SK-N-DZ (cell line): ENCODE measurements at regions not wholly inside any gene's neighbourhood (a gene's known extent, or its start where the extent isn't known, plus 50 kb on each side); places are given as distances from the start of the nearest gene placed in this dataset.
"Not testable (repeated sequence)": the region's sequence is repeated elsewhere in the genome, so short reads cannot be mapped to it uniquely, and the experiment has no call there.

Experiments used
- DNase-seq: peaks from one replicate; pipeline ENCODE4 v3.0.0-alpha.2; 2015; ENCODE audit warnings: low spot score

GRCh38 chr2:33723329-33723728 lies 124.2 kb upstream of the FAM98A start:
- no peak for DNase-seq

- DNase-seq, result no peak
Measured at GRCh38 chr2:33719067-33719466, 120.0 kb upstream of the FAM98A start.

GRCh38 chr2:33712674-33713073 lies 113.6 kb upstream of the FAM98A start:
- DNase-seq, result no peak

- DNase-seq, result no peak
Measured at GRCh38 chr2:33709951-33710350, 110.9 kb upstream of the FAM98A start.

- no peak for DNase-seq
Measured at GRCh38 chr2:33707312-33707711, 108.2 kb upstream of the FAM98A start.

- no peak for DNase-seq
Measured at GRCh38 chr2:33706410-33706809, 107.3 kb upstream of the FAM98A start.

- no peak for DNase-seq
Measured at GRCh38 chr2:33704406-33704855, 105.3 kb upstream of the FAM98A start.

GRCh38 chr2:33696234-33696633 lies 97.1 kb upstream of the FAM98A start:
- DNase-seq, result no peak

- no peak for DNase-seq
Measured at GRCh38 chr2:33694904-33695303, 95.8 kb upstream of the FAM98A start.

- DNase-seq, result not testable (repeated sequence)
Measured at GRCh38 chr2:33690686-33691085, 91.6 kb upstream of the FAM98A start.

- peak; percentile 32 for DNase-seq
Measured at GRCh38 chr2:33681364-33681757, 82.3 kb upstream of the FAM98A start.

GRCh38 chr2:33680644-33681363 lies 81.7 kb upstream of the FAM98A start:
- DNase-seq, result no peak

- no peak for DNase-seq
Measured at GRCh38 chr2:33678436-33678835, 79.3 kb upstream of the FAM98A start.

GRCh38 chr2:33673937-33674336 lies 74.8 kb upstream of the FAM98A start:
- DNase-seq, result peak; percentile 54

- DNase-seq, result peak; percentile 88
Measured at GRCh38 chr2:33672896-33673295, 73.8 kb upstream of the FAM98A start.

GRCh38 chr2:33672389-33672788 lies 73.3 kb upstream of the FAM98A start:
- peak; percentile 99 for DNase-seq

GRCh38 chr2:33671198-33671597 lies 72.1 kb upstream of the FAM98A start:
- no peak for DNase-seq

- DNase-seq, result peak; percentile 32
Measured at GRCh38 chr2:33670392-33670937, 71.4 kb upstream of the FAM98A start.

- DNase-seq, result no peak
Measured at GRCh38 chr2:33666879-33667278, 67.8 kb upstream of the FAM98A start.

- DNase-seq, result no peak
Measured at GRCh38 chr2:33665039-33665438, 65.9 kb upstream of the FAM98A start.

GRCh38 chr2:33660416-33661123 lies 61.5 kb upstream of the FAM98A start:
- no peak for DNase-seq

- no peak for DNase-seq
Measured at GRCh38 chr2:33655626-33656320, 56.7 kb upstream of the FAM98A start.
